ENCODE measurements at regions not wholly inside any gene's neighbourhood (a gene's known extent, or its start where the extent isn't known, plus 50 kb on each side); places are given as distances from the start of the nearest gene placed in this dataset.

- intact Hi-C loops (cut with micrococcal nuclease) = no loop called here
Observed at GRCh38 chr6:22807261-22807660, 237.9 kb downstream of the HDGFL1 start.

- intact Hi-C loops (cut with micrococcal nuclease) = no loop called here
Observed at GRCh38 chr6:22807818-22808217, 238.5 kb downstream of the HDGFL1 start.

GRCh38 chr6:22808466-22808865 lies 239.1 kb downstream of the HDGFL1 start:
- intact Hi-C loops (cut with micrococcal nuclease) = no loop called here

- intact Hi-C loops (cut with micrococcal nuclease) = no loop called here
Observed at GRCh38 chr6:22809370-22809769, 240.0 kb downstream of the HDGFL1 start.

GRCh38 chr6:22819209-22819608 lies 249.8 kb downstream of the HDGFL1 start:
- intact Hi-C loops (cut with micrococcal nuclease) = no loop called here

GRCh38 chr6:22821664-22822320 lies 252.4 kb downstream of the HDGFL1 start:
- intact Hi-C loops (cut with micrococcal nuclease) = no loop called here

GRCh38 chr6:22825210-22825609 lies 255.8 kb downstream of the HDGFL1 start:
- intact Hi-C loops (cut with micrococcal nuclease) = no loop called here

GRCh38 chr6:22826961-22827360 lies 257.6 kb downstream of the HDGFL1 start:
- intact Hi-C loops (cut with micrococcal nuclease) = no loop called here

GRCh38 chr6:22827760-22828159 lies 258.4 kb downstream of the HDGFL1 start:
- intact Hi-C loops (cut with micrococcal nuclease) = no loop called here

GRCh38 chr6:22828179-22829062 lies 259.1 kb downstream of the HDGFL1 start:
- intact Hi-C loops (cut with micrococcal nuclease) = no loop called here

- intact Hi-C loops (cut with micrococcal nuclease) = no loop called here
Observed at GRCh38 chr6:22829070-22829469, 259.7 kb downstream of the HDGFL1 start.

GRCh38 chr6:22830463-22830862 lies 261.1 kb downstream of the HDGFL1 start:
- intact Hi-C loops (cut with micrococcal nuclease) = no loop called here

- intact Hi-C loops (cut with micrococcal nuclease) = no loop called here
Observed at GRCh38 chr6:22833191-22833590, 263.8 kb downstream of the HDGFL1 start.

- intact Hi-C loops (cut with micrococcal nuclease) = no loop called here
Observed at GRCh38 chr6:22838345-22838744, 269.0 kb downstream of the HDGFL1 start.

- intact Hi-C loops (cut with micrococcal nuclease) = no loop called here
Observed at GRCh38 chr6:22845467-22845866, 276.1 kb downstream of the HDGFL1 start.

- intact Hi-C loops (cut with micrococcal nuclease) = no loop called here
Observed at GRCh38 chr6:22848121-22848520, 278.8 kb downstream of the HDGFL1 start.

GRCh38 chr6:22849921-22850320 lies 280.6 kb downstream of the HDGFL1 start:
- intact Hi-C loops (cut with micrococcal nuclease) = no loop called here

- intact Hi-C loops (cut with micrococcal nuclease) = no loop called here
Observed at GRCh38 chr6:22852101-22852500, 282.7 kb downstream of the HDGFL1 start.

- intact Hi-C loops (cut with micrococcal nuclease) = no loop called here
Observed at GRCh38 chr6:22873513-22874136, 304.3 kb downstream of the HDGFL1 start.

GRCh38 chr6:22875845-22876244 lies 306.5 kb downstream of the HDGFL1 start:
- intact Hi-C loops (cut with micrococcal nuclease) = no loop called here

- intact Hi-C loops (cut with micrococcal nuclease) = no loop called here
Observed at GRCh38 chr6:22878324-22878701, 308.9 kb downstream of the HDGFL1 start.

- intact Hi-C loops (cut with micrococcal nuclease) = no loop called here
Observed at GRCh38 chr6:22878706-22879105, 309.3 kb downstream of the HDGFL1 start.

Data from T-helper 1 cell treated with Interleukin-12 subunit alpha and Interleukin-12 subunit beta and Interleukin-4 antibody, amounts not matched to agents 30 ng/mL and 1 ng/mL, for 36 hours (primary cell).